RCC 7860 (cell line): ENCODE measurements at regions not wholly inside any gene's neighbourhood (a gene's known extent, or its start where the extent isn't known, plus 50 kb on each side); places are given as distances from the start of the nearest gene placed in this dataset.

ENCODE experiments used
- DNase-seq: peaks from one replicate; pipeline ENCODE4 v3.0.0-alpha.2; 2015; ENCODE audit warnings: low spot score
- FAIRE-seq: peaks from 2 replicates; lab custom pipeline; 2012; peaks lifted over from hg19 to GRCh38; lab: Jason Lieb, UNC

DNA sequence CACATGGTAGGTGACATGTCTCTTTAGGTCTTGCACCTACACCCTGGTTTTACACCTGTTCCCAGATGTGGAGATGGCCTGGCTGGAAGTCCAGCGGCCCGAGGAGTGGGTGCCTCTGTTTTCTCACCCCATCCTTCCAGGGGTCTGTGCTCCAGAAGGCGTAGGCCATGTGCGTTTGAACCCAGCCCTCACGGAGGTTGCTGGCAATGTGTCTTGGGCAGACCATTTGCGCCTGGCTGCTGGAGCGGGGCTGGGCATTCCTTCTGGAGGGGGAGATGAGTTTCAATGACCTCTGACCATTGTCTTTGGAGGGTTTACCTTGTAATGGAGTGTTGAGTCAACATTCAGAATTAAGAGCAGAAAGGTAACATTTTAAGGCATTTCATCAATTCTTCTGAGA, 54.8 kb upstream of the ZNF536 start:
- FAIRE-seq, result no peak
- DNase-seq, result no peak

DNA sequence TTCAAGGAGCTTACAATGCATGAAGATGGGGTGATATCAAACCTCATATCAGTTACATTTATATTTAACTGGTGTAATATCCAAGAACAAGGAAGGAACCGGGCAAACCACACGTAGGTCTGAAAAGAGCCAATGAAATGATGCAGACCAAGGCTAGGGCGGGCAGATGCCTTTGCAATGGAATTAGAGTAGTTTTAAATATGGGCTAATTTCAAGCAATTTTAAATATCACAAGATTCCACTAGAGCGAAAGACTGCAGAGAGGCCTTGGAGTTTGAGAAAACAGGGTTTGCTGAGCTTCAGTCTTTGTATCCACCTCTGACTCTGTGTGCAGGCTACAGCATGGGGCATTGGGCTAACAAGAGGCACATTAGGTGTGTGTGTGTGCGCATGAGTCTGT, 53.9 kb upstream of the ZNF536 start:
- FAIRE-seq, result no peak
- DNase-seq, result no peak

DNA sequence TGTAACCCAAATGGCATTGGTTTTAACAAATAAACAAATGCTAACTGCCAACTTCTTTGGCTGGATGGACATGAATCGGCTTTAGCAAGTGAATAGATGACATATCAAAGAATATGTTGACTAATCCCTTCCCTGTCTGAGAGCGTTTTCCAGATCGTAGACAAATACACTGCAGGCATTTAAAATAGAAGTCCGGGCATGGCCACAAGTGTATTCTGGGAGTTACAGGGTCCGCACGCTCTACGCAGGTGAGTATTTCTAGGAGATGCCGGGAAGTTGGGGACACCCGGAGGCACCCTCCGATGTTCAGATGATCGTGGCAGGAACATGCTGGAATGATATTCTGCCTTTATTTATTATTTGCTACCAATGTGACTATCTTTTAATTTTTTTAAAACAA, 53.2 kb upstream of the ZNF536 start:
- no peak for FAIRE-seq
- no peak for DNase-seq

DNA sequence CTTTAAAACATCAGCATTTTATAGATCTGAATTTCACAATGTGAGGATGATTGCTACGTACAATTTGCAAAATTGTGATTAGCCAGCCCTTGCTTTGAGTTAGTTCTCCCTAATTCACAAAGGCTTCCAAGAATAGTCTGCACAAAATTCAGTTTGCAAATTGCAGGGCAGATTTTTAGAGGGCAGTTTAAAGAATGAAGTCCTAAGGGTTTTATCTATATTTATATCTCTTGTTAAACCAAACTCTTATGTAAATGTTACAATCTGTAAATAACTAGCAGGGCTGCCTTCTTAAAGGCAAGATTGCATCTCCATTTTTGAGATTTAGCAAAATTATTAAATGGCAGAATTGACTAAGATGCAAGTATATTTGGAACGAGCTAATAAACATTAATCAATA, 52.8 kb upstream of the ZNF536 start:
- DNase-seq, result no peak
- FAIRE-seq, result no peak

DNA sequence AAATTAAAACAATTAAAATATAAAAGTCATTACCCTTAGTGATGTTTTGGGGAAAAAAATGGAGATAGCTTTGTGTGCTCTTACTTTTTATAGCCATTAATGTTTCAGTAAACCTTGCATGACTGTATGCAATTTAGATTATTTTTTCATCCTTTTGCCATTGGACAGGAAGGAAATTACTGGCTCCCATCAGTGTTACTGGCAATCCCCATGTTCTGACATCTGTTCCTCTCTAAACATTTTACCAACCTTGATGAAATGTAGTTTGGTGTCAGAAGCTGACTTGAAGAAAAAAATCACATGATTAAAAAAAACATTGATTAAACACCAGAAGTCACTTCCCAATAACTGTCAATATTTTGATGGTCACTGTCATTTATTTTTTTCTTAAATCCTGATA, 52.3 kb upstream of the ZNF536 start:
- FAIRE-seq (no peak), DNase-seq (no peak)

DNA sequence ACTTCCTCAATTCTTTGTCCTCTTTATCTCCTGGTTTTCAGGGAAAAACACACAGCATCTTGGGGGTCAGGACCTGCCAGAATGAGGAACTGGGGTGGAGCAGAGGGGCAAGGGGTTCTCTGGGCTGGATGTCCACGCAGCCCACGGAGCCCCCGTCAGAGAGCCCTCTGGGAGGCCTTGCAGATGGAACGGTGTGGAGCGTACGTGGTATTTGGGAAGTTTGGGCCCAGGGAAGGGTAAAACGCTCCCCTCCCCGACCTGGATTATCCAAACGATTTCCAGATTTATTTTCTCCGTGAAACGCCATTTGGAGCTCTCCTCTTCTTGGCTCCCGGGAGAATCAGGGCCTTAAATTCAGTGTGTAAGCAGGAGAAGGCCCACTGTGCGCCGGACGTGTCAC, 51.7 kb upstream of the ZNF536 start:
- DNase-seq (no peak), FAIRE-seq (no peak)

DNA sequence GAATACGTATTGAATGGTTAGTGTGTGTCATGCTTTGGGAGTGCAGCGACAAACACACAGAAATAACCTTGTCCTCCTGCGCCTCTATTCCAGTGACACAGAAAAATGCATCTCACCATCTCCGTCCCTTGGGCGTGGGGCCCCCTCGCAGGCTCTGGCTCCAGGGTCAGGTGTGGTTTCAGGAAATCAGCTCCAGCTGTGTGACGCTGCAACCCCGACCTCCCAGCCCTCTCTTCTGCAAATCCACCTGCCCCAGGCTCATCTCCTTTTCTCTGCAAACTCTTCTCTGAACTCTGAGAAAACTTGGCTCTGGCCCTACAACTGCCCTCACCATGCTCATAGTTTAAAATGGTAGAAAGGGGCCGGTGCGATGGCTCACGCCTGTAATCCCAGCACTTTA, 51.3 kb upstream of the ZNF536 start:
- no peak for FAIRE-seq
- no peak for DNase-seq
